CD4-positive, CD25-positive, alpha-beta regulatory T cell (primary cell): ENCODE measurements at regions not wholly inside any gene's neighbourhood (a gene's known extent, or its start where the extent isn't known, plus 50 kb on each side); places are given as distances from the start of the nearest gene placed in this dataset.

ENCODE experiments used
- ATAC-seq, 2 donors: fragments of 150-1000 bp; cut with Tn5 transposase; one replicate each; pipeline ENCODE4 v1.10.0; 2021; ENCODE audit warnings: low read depth in 2 of 2, moderate number of reproducible peaks in 2 of 2, moderate library complexity in 1 of 2
- DNase-seq, 3 donors: peaks; one replicate each; pipeline versions ENCODE4 v3.0.0 to v3.0.0-alpha.2; 2012 to 2022; ENCODE audit warnings: mixed read lengths in 1 of 3
- H3K27ac ChIP-seq: one replicate; pipeline ENCODE4 v1.7.0; 2013; ENCODE audit warnings: mild to moderate bottlenecking, low read length; ENCODE audit not compliant: insufficient read depth, poor library complexity, severe bottlenecking
- H3K27me3 ChIP-seq: one replicate; pipeline ENCODE4 v1.7.0; 2013; ENCODE audit warnings: low read length; ENCODE audit not compliant: control insufficient read depth, insufficient read depth
- H3K36me3 ChIP-seq: one replicate; pipeline ENCODE4 v1.7.0; 2013; ENCODE audit warnings: mild to moderate bottlenecking, low read length, moderate library complexity; ENCODE audit not compliant: control insufficient read depth, insufficient read depth
- H3K4me1 ChIP-seq: 2 replicates; pipeline ENCODE4 v1.7.0; 2013; ENCODE audit warnings: mild to moderate bottlenecking, low read length; ENCODE audit not compliant: insufficient read depth, control insufficient read depth, poor library complexity, severe bottlenecking
- H3K4me3 ChIP-seq: one replicate; pipeline ENCODE4 v1.7.0; 2013; ENCODE audit warnings: low read depth, mild to moderate bottlenecking, low read length, moderate library complexity
- H3K9me3 ChIP-seq, 2 experiments: 1 replicate in 1 of 2; 2 replicates in 1 of 2; pipeline ENCODE4 v1.7.0; 2013; ENCODE audit warnings: low read length in 2 of 2, mild to moderate bottlenecking in 1 of 2, moderate library complexity in 1 of 2; ENCODE audit not compliant: control insufficient read depth in 2 of 2
- H3K27ac Mint-ChIP-seq, 3 donors: one replicate each; pipeline ENCODE4 v1.8.0; 2020 to 2022; ENCODE audit warnings: mild to moderate bottlenecking in 3 of 3, mixed read lengths in 3 of 3, moderate library complexity in 2 of 3
- H3K27me3 Mint-ChIP-seq: one replicate; pipeline ENCODE4 v1.8.0; 2022; ENCODE audit warnings: mild to moderate bottlenecking, mixed read lengths
- H3K36me3 Mint-ChIP-seq: one replicate; pipeline ENCODE4 v1.8.0; 2020; ENCODE audit warnings: mixed read lengths
- H3K4me1 Mint-ChIP-seq, 4 donors: one replicate each; pipeline ENCODE4 v1.8.0; 2020 to 2022; ENCODE audit warnings: mixed read lengths in 4 of 4, mild to moderate bottlenecking in 1 of 4
- H3K4me3 Mint-ChIP-seq, 4 donors: one replicate each; pipeline ENCODE4 v1.8.0; 2020 to 2022; ENCODE audit warnings: mild to moderate bottlenecking in 4 of 4, mixed read lengths in 4 of 4, moderate library complexity in 3 of 4
- H3K9me3 Mint-ChIP-seq, 7 donors: one replicate each; pipeline ENCODE4 v1.8.0; 2020 to 2022; ENCODE audit warnings: mixed read lengths in 7 of 7, mild to moderate bottlenecking in 3 of 7, moderate library complexity in 2 of 7

- Histone ChIP-seq H3K4me1 (no peaks in the 10 kb centered on the region), H3K9me3 (no peaks in the 10 kb centered on the region), H3K27me3 (no peaks in the 10 kb centered on the region), H3K27ac (no peak overlapping the region), H3K4me3 (no peak overlapping the region), H3K36me3 (no peaks in the 10 kb centered on the region)
- ATAC-seq (no peak), DNase-seq (no peak)
- Mint-ChIP-seq H3K9me3 (peaks cover 0 to 4% (median 0%) of the 10 kb centered on the region in 7 donors), H3K4me3 (no peak overlapping the region), H3K27ac (no peak overlapping the region), H3K4me1 (no peaks in the 10 kb centered on the region), H3K27me3 (no peaks in the 10 kb centered on the region), H3K36me3 (no peaks in the 10 kb centered on the region)
Observed at GRCh38 chr5:155275222-155275621, 261.7 kb downstream of the KIF4B start.

- no peak overlapping the region for H3K4me3 ChIP-seq
- no peaks in the 10 kb centered on the region for H3K36me3 ChIP-seq
- H3K4me3 Mint-ChIP-seq: no peak overlapping the region
- H3K36me3 Mint-ChIP-seq: no peaks in the 10 kb centered on the region
- H3K27ac ChIP-seq: no peak overlapping the region
- H3K4me1 Mint-ChIP-seq: no peaks in the 10 kb centered on the region
- H3K27ac Mint-ChIP-seq: no peak overlapping the region
- no peak for DNase-seq
- H3K27me3 Mint-ChIP-seq: no peaks in the 10 kb centered on the region
- no peak for ATAC-seq
- H3K27me3 ChIP-seq: no peaks in the 10 kb centered on the region
- H3K4me1 ChIP-seq: no peaks in the 10 kb centered on the region
- H3K9me3 Mint-ChIP-seq: peaks cover 0 to 4% (median 0%) of the 10 kb centered on the region in 7 donors
- H3K9me3 ChIP-seq: no peaks in the 10 kb centered on the region
Observed at GRCh38 chr5:155276231-155276630, 262.7 kb downstream of the KIF4B start.

DNA sequence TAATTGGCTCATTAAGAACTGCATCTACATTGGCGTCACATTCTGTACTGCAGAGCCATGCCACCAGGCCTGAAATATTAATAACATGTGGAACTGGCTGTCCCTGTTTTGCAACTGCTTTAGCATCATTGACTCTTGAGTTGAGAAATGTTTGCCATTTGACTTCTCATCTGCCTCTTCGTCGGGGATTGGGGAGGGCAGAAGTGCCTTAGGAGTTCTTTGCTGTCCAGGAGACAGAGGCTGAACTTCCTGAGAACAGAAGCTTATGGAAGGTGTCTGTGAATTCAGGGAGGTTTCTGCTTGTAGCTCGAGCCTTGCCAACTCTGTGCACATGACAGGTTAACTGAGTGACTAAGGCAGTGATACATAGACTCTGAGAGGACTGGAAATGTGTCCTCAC, 265.0 kb downstream of the KIF4B start:
- peaks cover 0 to 5% (median 0%) of the 10 kb centered on the region in 7 donors for H3K9me3 Mint-ChIP-seq
- no peaks in the 10 kb centered on the region for H3K9me3 ChIP-seq
- no peaks in the 10 kb centered on the region for H3K4me1 Mint-ChIP-seq
- no peaks in the 10 kb centered on the region for H3K27me3 Mint-ChIP-seq
- H3K4me1 ChIP-seq: no peaks in the 10 kb centered on the region
- no peaks in the 10 kb centered on the region for H3K36me3 Mint-ChIP-seq
- DNase-seq (no peak), ATAC-seq (no peak)
- no peak overlapping the region for H3K27ac Mint-ChIP-seq
- H3K27me3 ChIP-seq: peaks cover 2% of the 10 kb centered on the region
- H3K4me3 Mint-ChIP-seq: no peak overlapping the region
- no peak overlapping the region for H3K27ac ChIP-seq
- H3K36me3 ChIP-seq: no peaks in the 10 kb centered on the region
- no peak overlapping the region for H3K4me3 ChIP-seq

- Mint-ChIP-seq H3K4me1 (no peaks in the 10 kb centered on the region), H3K36me3 (no peaks in the 10 kb centered on the region), H3K9me3 (peaks cover 0 to 5% (median 0%) of the 10 kb centered on the region in 7 donors), H3K4me3 (no peak overlapping the region), H3K27me3 (peaks cover 6% of the 10 kb centered on the region), H3K27ac (no peak overlapping the region)
- no peak overlapping the region for H3K27ac ChIP-seq
- no peaks in the 10 kb centered on the region for H3K4me1 ChIP-seq
- no peaks in the 10 kb centered on the region for H3K36me3 ChIP-seq
- ATAC-seq (no peak), DNase-seq (no peak)
- H3K27me3 ChIP-seq: peaks cover 2% of the 10 kb centered on the region
- no peak overlapping the region for H3K4me3 ChIP-seq
- no peaks in the 10 kb centered on the region for H3K9me3 ChIP-seq
Observed at GRCh38 chr5:155282503-155283107, 269.1 kb downstream of the KIF4B start.

GRCh38 chr5:155285706-155286105, 272.2 kb downstream of the KIF4B start:
- DNase-seq (no peak), ATAC-seq (no peak)
- H3K27me3 Mint-ChIP-seq: peaks cover 6% of the 10 kb centered on the region
- H3K36me3 Mint-ChIP-seq: no peaks in the 10 kb centered on the region
- H3K36me3 ChIP-seq: no peaks in the 10 kb centered on the region
- H3K27me3 ChIP-seq: peaks cover 2% of the 10 kb centered on the region
- no peaks in the 10 kb centered on the region for H3K9me3 ChIP-seq
- H3K4me1 Mint-ChIP-seq: no peaks in the 10 kb centered on the region
- peaks cover 0 to 5% (median 2%) of the 10 kb centered on the region in 7 donors for H3K9me3 Mint-ChIP-seq
- no peaks in the 10 kb centered on the region for H3K4me1 ChIP-seq
- H3K27ac ChIP-seq: no peak overlapping the region
- no peak overlapping the region for H3K4me3 Mint-ChIP-seq
- no peak overlapping the region for H3K4me3 ChIP-seq
- H3K27ac Mint-ChIP-seq: no peak overlapping the region

DNA sequence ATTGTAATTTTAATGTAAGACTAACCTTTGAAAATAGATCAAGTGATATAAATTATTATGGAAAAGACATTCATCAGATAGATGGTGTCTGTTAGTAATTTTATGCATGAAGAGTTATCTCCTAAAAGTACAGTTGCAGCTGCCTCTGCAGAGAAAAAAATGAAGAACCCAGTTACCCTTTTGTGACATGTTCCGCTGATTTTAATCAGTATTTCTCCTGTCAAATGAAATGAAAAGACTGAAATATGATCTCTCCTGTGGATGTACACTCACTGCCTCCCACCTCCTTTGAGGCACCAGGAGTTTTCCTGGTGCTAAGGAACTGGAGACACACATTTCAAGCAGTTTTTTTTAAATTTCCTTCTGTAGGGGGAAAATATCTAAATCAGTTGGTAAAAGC, 277.4 kb downstream of the KIF4B start:
- H3K27ac ChIP-seq: no peak overlapping the region
- H3K36me3 Mint-ChIP-seq: no peaks in the 10 kb centered on the region
- no peaks in the 10 kb centered on the region for H3K4me1 Mint-ChIP-seq
- H3K4me3 Mint-ChIP-seq: no peak overlapping the region
- DNase-seq (no peak), ATAC-seq (no peak)
- H3K4me1 ChIP-seq: no peaks in the 10 kb centered on the region
- no peak overlapping the region for H3K27ac Mint-ChIP-seq
- H3K9me3 ChIP-seq: no peaks in the 10 kb centered on the region
- H3K9me3 Mint-ChIP-seq: peaks cover 0 to 3% (median 0%) of the 10 kb centered on the region in 7 donors
- no peaks in the 10 kb centered on the region for H3K36me3 ChIP-seq
- H3K27me3 Mint-ChIP-seq: no peaks in the 10 kb centered on the region
- H3K4me3 ChIP-seq: no peak overlapping the region
- no peaks in the 10 kb centered on the region for H3K27me3 ChIP-seq

DNA sequence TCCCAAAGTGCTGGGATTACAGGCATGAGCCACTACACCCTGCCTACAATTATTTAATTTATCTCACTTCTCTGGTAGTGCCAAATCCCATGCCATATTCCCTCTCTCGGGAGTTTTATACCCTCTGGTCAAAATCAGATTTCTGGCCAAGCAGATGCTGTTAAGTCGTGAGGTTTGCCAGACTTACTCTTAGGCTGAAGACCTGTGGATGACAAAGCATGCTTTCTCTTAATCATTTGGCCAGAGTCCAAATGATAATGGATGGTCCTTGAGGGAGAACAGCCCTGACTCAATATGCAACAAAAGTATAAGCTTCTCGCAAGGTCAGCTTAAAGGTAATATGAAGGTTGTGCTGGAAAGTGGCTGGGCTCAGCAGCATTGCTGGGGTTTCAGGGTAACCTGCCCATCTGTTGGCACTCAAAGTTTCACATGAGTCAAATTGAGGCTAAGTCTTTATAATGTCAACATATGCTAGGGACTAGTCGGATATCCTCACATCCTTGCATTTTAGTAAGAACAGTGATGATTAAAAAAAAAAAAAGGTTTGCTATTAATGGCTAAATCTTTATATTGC, 280.1 kb downstream of the KIF4B start:
- DNase-seq: no peak
- ATAC-seq: no peak
- Histone ChIP-seq H3K27me3 (no peaks in the 10 kb centered on the region), H3K4me3 (no peak overlapping the region), H3K36me3 (no peaks in the 10 kb centered on the region), H3K27ac (no peak overlapping the region), H3K4me1 (no peaks in the 10 kb centered on the region), H3K9me3 (no peaks in the 10 kb centered on the region)
- no peaks in the 10 kb centered on the region for H3K4me1 Mint-ChIP-seq
- no peak overlapping the region for H3K4me3 Mint-ChIP-seq
- no peak overlapping the region for H3K27ac Mint-ChIP-seq
- peaks cover 0 to 4% (median 0%) of the 10 kb centered on the region in 7 donors for H3K9me3 Mint-ChIP-seq
- no peaks in the 10 kb centered on the region for H3K27me3 Mint-ChIP-seq
- H3K36me3 Mint-ChIP-seq: no peaks in the 10 kb centered on the region

DNA sequence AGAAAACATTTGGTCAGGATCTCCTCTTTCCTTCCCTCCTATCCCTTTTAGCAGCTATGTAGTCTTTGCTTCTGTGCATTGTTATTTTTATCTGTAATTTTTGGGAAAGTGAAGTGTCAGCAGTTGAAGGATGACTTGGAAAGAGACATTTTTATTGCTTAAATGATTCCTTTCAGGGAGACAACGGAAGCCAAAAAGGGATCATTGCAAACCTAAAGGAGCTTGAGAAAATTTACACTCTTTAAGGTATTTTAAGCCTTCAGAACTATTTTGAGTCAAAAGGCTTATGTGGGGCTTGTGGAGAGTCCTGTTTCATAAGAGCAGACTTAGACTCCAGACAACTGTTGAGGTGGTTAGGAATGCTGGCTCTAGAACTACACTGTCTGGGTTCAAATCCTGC, 281.6 kb downstream of the KIF4B start:
- Histone ChIP-seq H3K4me3 (no peak overlapping the region), H3K4me1 (no peaks in the 10 kb centered on the region), H3K9me3 (no peaks in the 10 kb centered on the region), H3K36me3 (no peaks in the 10 kb centered on the region), H3K27me3 (no peaks in the 10 kb centered on the region), H3K27ac (no peak overlapping the region)
- Mint-ChIP-seq H3K27ac (no peak overlapping the region), H3K4me1 (no peaks in the 10 kb centered on the region), H3K36me3 (no peaks in the 10 kb centered on the region), H3K4me3 (no peak overlapping the region), H3K9me3 (peaks cover 0 to 2% (median 0%) of the 10 kb centered on the region in 7 donors), H3K27me3 (no peaks in the 10 kb centered on the region)
- DNase-seq (no peak), ATAC-seq (no peak)
